CD4-positive, alpha-beta T cell treated with Interleukin-4 for 4 hours (primary cell): ENCODE measurements at regions not wholly inside any gene's neighbourhood (a gene's known extent, or its start where the extent isn't known, plus 50 kb on each side); places are given as distances from the start of the nearest gene placed in this dataset.
A peak's percentile ranks its signal among the peaks of the same experiment; 100 is the strongest.

ENCODE experiments used
- DNase-seq: peaks from one replicate; pipeline ENCODE4 v3.0.0-alpha.2; 2020

GRCh38 chr4:107148904-107149303, 112.8 kb upstream of the DKK2 start:
- no peak for DNase-seq

- DNase-seq = no peak
Observed at GRCh38 chr4:107147873-107148272, 111.8 kb upstream of the DKK2 start.

- no peak for DNase-seq
Observed at GRCh38 chr4:107138433-107138832, 102.3 kb upstream of the DKK2 start.

GRCh38 chr4:107133965-107134653, 98.0 kb upstream of the DKK2 start:
- no peak for DNase-seq

- no peak for DNase-seq
Observed at GRCh38 chr4:107131295-107131694, 95.2 kb upstream of the DKK2 start.

- no peak for DNase-seq
Observed at GRCh38 chr4:107130157-107130556, 94.0 kb upstream of the DKK2 start.

GRCh38 chr4:107129611-107130010, 93.5 kb upstream of the DKK2 start:
- no peak for DNase-seq

- no peak for DNase-seq
Observed at GRCh38 chr4:107129076-107129475, 93.0 kb upstream of the DKK2 start.

- DNase-seq = no peak
Observed at GRCh38 chr4:107128116-107128515, 92.0 kb upstream of the DKK2 start.

GRCh38 chr4:107125496-107125895, 89.4 kb upstream of the DKK2 start:
- no peak for DNase-seq

GRCh38 chr4:107122736-107123135, 86.6 kb upstream of the DKK2 start:
- no peak for DNase-seq

- DNase-seq = no peak
Observed at GRCh38 chr4:107120661-107121060, 84.5 kb upstream of the DKK2 start.

GRCh38 chr4:107117726-107118125, 81.6 kb upstream of the DKK2 start:
- DNase-seq = no peak

GRCh38 chr4:107115185-107115847, 79.2 kb upstream of the DKK2 start:
- DNase-seq = no peak

GRCh38 chr4:107114059-107114458, 77.9 kb upstream of the DKK2 start:
- DNase-seq = no peak

GRCh38 chr4:107098401-107098800, 62.3 kb upstream of the DKK2 start:
- DNase-seq = no peak

- DNase-seq = no peak
Observed at GRCh38 chr4:107094976-107095375, 58.9 kb upstream of the DKK2 start.

- peak; percentile 0 for DNase-seq
Observed at GRCh38 chr4:107094332-107094731, 58.2 kb upstream of the DKK2 start.
